HEK293 (cell line): ENCODE measurements at regions not wholly inside any gene's neighbourhood (a gene's known extent, or its start where the extent isn't known, plus 50 kb on each side); places are given as distances from the start of the nearest gene placed in this dataset.

Experiments
- ZNF416 ChIP-seq: fragments of 450-650 bp; formaldehyde crosslinking; IDR thresholded peaks from 2 replicates; pipeline ENCODE4 v1.5.1; 2016; ENCODE audit warnings: missing biosample characterization, missing genetic modification characterization
- ZNF76 ChIP-seq: fragments of 450-650 bp; formaldehyde crosslinking; IDR thresholded peaks from 2 replicates; pipeline ENCODE4; 2016; ENCODE audit warnings: low read depth, missing biosample characterization, missing genetic modification characterization, borderline replicate concordance
- TF ChIP-seq, protein P1 (sequence below): fragments of 450-650 bp; formaldehyde crosslinking; IDR thresholded peaks from 2 replicates; pipeline ENCODE4 v1.5.1; 2016; ENCODE audit warnings: missing biosample characterization, missing genetic modification characterization

DNA sequence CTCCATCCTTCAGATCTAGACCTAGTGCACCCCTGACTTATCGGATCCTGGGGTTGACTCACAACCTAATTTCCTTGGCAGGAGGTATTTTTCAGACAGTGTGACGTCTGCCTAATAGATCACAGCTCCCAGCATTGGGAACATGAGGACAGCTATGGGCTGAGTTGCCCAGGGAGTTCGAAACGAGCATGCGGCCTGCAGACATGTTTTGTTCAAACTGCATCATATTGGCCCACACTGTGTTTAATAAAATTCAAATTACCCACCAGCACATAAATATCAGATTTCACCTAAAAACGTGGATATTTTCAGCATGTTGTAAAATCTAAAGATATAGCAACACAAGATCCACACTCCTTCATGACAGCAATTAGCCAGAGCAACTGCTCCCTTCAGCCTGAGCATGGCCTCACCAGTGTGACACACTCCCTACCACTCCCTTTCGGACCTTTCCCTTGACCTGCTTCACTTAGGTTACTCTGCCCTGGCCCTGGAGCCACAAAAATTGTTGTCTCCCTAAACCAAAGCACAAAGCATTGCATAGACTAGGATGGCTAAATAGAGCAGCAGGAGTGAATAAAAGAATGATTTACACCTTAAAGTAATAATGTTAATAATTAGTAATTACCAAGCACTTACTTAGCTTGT is 53.6 kb upstream of the USP47 start:
- TF ChIP-seq, protein P1, sequence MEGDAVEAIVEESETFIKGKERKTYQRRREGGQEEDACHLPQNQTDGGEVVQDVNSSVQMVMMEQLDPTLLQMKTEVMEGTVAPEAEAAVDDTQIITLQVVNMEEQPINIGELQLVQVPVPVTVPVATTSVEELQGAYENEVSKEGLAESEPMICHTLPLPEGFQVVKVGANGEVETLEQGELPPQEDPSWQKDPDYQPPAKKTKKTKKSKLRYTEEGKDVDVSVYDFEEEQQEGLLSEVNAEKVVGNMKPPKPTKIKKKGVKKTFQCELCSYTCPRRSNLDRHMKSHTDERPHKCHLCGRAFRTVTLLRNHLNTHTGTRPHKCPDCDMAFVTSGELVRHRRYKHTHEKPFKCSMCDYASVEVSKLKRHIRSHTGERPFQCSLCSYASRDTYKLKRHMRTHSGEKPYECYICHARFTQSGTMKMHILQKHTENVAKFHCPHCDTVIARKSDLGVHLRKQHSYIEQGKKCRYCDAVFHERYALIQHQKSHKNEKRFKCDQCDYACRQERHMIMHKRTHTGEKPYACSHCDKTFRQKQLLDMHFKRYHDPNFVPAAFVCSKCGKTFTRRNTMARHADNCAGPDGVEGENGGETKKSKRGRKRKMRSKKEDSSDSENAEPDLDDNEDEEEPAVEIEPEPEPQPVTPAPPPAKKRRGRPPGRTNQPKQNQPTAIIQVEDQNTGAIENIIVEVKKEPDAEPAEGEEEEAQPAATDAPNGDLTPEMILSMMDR = no peak
- TF ChIP-seq ZNF76 (tag by site-specific recombination) = no peak
- TF ChIP-seq ZNF416 (tag by site-specific recombination) = no peak
